A673 (cell line): ENCODE measurements at regions not wholly inside any gene's neighbourhood (a gene's known extent, or its start where the extent isn't known, plus 50 kb on each side); places are given as distances from the start of the nearest gene placed in this dataset.

Experiments used
- BruUV-seq: library from RNA; stranded (reverse); fragments of 400-500 nt; replicated peaks from 2 replicates; lab custom pipeline; 2021; lab: Mats Ljungman, UMichigan
- CTCF ChIA-PET: fragments of 300-600 bp; sonication (Branson Sonifier 250); formaldehyde crosslinking; loops from one replicate; lab custom pipeline; 2022; ENCODE audit warnings: antibody characterized with exemption; lab: Charles Lee
- POLR2A ChIA-PET: fragments of 300-600 bp; sonication (Branson Sonifier 250); formaldehyde crosslinking; loops from one replicate; lab custom pipeline; 2022; ENCODE audit warnings: antibody characterized with exemption; ENCODE audit not compliant: low non-redundant PET; lab: Charles Lee
- DNase-seq: peaks from one replicate; pipeline ENCODE4 v3.0.0-alpha.2; 2015; ENCODE audit warnings: low spot score
- H3K27ac ChIP-seq: fragments of 200-600 bp; sonication (generic); 2 replicates; pipeline ENCODE4 v1.5.1; 2016; ENCODE audit warnings: mixed run types, low read depth, mild to moderate bottlenecking, mixed read lengths, antibody characterized with exemption, low read length; ENCODE audit not compliant: poor library complexity, severe bottlenecking
- H3K27me3 ChIP-seq: fragments of 200-600 bp; sonication (generic); replicated peaks from 2 replicates; pipeline ENCODE4 v1.6.1; 2017; ENCODE audit warnings: mixed run types, low read depth, mild to moderate bottlenecking, mixed read lengths, antibody characterized with exemption, low read length; ENCODE audit not compliant: insufficient read depth, poor library complexity
- H3K36me3 ChIP-seq: fragments of 200-600 bp; sonication (generic); 2 replicates; pipeline ENCODE4 v1.6.1; 2016; ENCODE audit warnings: mixed run types, mild to moderate bottlenecking, mixed read lengths, antibody characterized with exemption, low read length; ENCODE audit not compliant: insufficient read depth, poor library complexity, severe bottlenecking
- H3K4me1 ChIP-seq: fragments of 200-600 bp; sonication (generic); 2 replicates; pipeline ENCODE4 v1.6.1; 2017; ENCODE audit warnings: mixed run types, mild to moderate bottlenecking, mixed read lengths, antibody characterized with exemption, low read length; ENCODE audit not compliant: insufficient read depth, poor library complexity, severe bottlenecking
- H3K4me3 ChIP-seq: fragments of 200-600 bp; sonication (generic); 2 replicates; pipeline ENCODE4 v1.5.1; 2016; ENCODE audit warnings: low read depth, mixed run types, mild to moderate bottlenecking, mixed read lengths, low read length; ENCODE audit not compliant: poor library complexity, severe bottlenecking
- H3K9me3 ChIP-seq: fragments of 200-600 bp; sonication (generic); 2 replicates; pipeline ENCODE4 v1.6.1; 2016; ENCODE audit warnings: mixed run types, low read depth, mild to moderate bottlenecking, mixed read lengths, antibody characterized with exemption, low read length; ENCODE audit not compliant: poor library complexity, severe bottlenecking
- CTCF ChIP-seq: fragments of 300-800, 200-600 bp; sonication (generic); conservative IDR thresholded peaks from 2 replicates; pipeline ENCODE4 v1.5.1; 2017; ENCODE audit warnings: low read depth, mild to moderate bottlenecking, antibody characterized with exemption, low read length, moderate library complexity, mixed read lengths
- EZH2 ChIP-seq: fragments of 200-600 bp; sonication (generic); IDR thresholded peaks from 2 replicates; pipeline ENCODE4 v1.6.1; 2017; ENCODE audit warnings: borderline replicate concordance, low read depth, mild to moderate bottlenecking, mixed read lengths, antibody characterized with exemption, low read length; ENCODE audit not compliant: poor library complexity, severe bottlenecking
- intact Hi-C: fragments of 100-400 bp; cut with micrococcal nuclease; formaldehyde crosslinking; loops from one replicate; pipeline ENCODE4 v1.10.0; 2022; ENCODE audit not compliant: unreplicated experiment

- Histone ChIP-seq H3K27me3 (peaks cover 10% of the 10 kb centered on the region), H3K4me1 (no peaks in the 10 kb centered on the region), H3K4me3 (no peak overlapping the region), H3K9me3 (no peaks in the 10 kb centered on the region), H3K36me3 (no peaks in the 10 kb centered on the region), H3K27ac (no peak overlapping the region)
- no peak for TF ChIP-seq EZH2
- TF ChIP-seq CTCF = no peak
- no TSS peak for BruUV-seq
- intact Hi-C loops = no loop called here
- ChIA-PET CTCF (no interaction called here), POLR2A (no interaction called here)
- DNase-seq = no peak
These were observed 164.5 kb upstream of the PPP2R3A start for GRCh38 chr3:135801018-135801417.

- no peak overlapping the region for H3K27ac ChIP-seq
- H3K4me1 ChIP-seq = no peaks in the 10 kb centered on the region
- H3K9me3 ChIP-seq = no peaks in the 10 kb centered on the region
- BruUV-seq = no TSS peak
- DNase-seq = no peak
- peaks cover 14% of the 10 kb centered on the region for H3K27me3 ChIP-seq
- H3K36me3 ChIP-seq = no peaks in the 10 kb centered on the region
- ChIA-PET POLR2A (no interaction called here), CTCF (no interaction called here)
- intact Hi-C loops = no loop called here
- no peak overlapping the region for H3K4me3 ChIP-seq
- TF ChIP-seq EZH2 = no peak
- no peak for TF ChIP-seq CTCF
These were observed 163.4 kb upstream of the PPP2R3A start for GRCh38 chr3:135802171-135802570.

- TF ChIP-seq EZH2 (no peak), CTCF (no peak)
- Histone ChIP-seq H3K27ac (no peak overlapping the region), H3K4me1 (no peaks in the 10 kb centered on the region), H3K36me3 (no peaks in the 10 kb centered on the region), H3K9me3 (no peaks in the 10 kb centered on the region), H3K27me3 (peaks cover 21% of the 10 kb centered on the region), H3K4me3 (no peak overlapping the region)
- BruUV-seq = no TSS peak
- DNase-seq = no peak
- intact Hi-C loops = no loop called here
- ChIA-PET POLR2A (no interaction called here), CTCF (no interaction called here)
These were observed 162.4 kb upstream of the PPP2R3A start for GRCh38 chr3:135803028-135803692.
